Keratinocyte (primary cell): ENCODE measurements at regions not wholly inside any gene's neighbourhood (a gene's known extent, or its start where the extent isn't known, plus 50 kb on each side); places are given as distances from the start of the nearest gene placed in this dataset.

Source experiments
- DNase-seq: peaks from one replicate; pipeline ENCODE4 v3.0.0-alpha.2; 2011; ENCODE audit warnings: low read depth, missing footprints, low spot score
- FAIRE-seq: peaks from 2 replicates; lab custom pipeline; 2011; peaks lifted over from hg19 to GRCh38; lab: Jason Lieb, UNC
- H2AFZ ChIP-seq: 2 replicates; pipeline ENCODE4 v1.6.0; 2012; ENCODE audit warnings: low read length, control low read depth, inconsistent platforms; ENCODE audit not compliant: control insufficient read depth
- H3K27ac ChIP-seq: 2 replicates; pipeline ENCODE4 v1.5.1; 2011; ENCODE audit warnings: low read length; ENCODE audit not compliant: control insufficient read depth, insufficient read depth
- H3K27me3 ChIP-seq: 3 replicates; pipeline ENCODE4 v1.6.0; 2011; ENCODE audit warnings: low read length; ENCODE audit not compliant: control insufficient read depth, insufficient read depth; ENCODE audit errors: extremely low read depth
- H3K36me3 ChIP-seq, 2 experiments: 2 replicates in 1 of 2; 3 replicates in 1 of 2; pipeline ENCODE4 v1.5.1; 2011; ENCODE audit warnings: low read length in 2 of 2, mild to moderate bottlenecking in 1 of 2; ENCODE audit not compliant: control insufficient read depth in 2 of 2, insufficient read depth in 2 of 2; ENCODE audit errors: extremely low read depth in 1 of 2
- H3K4me1 ChIP-seq: 3 replicates; pipeline ENCODE4 v1.5.1; 2011; ENCODE audit warnings: low read length; ENCODE audit not compliant: control insufficient read depth, insufficient read depth; ENCODE audit errors: extremely low read depth
- H3K4me2 ChIP-seq: 3 replicates; pipeline ENCODE4 v1.6.0; 2011; ENCODE audit warnings: low read depth, low read length; ENCODE audit not compliant: control insufficient read depth, insufficient read depth; ENCODE audit errors: extremely low read depth
- H3K4me3 ChIP-seq, 3 experiments: fragments of 200-600 bp in 1 of 3; sonication (generic) in 1 of 3; 2 replicates in 2 of 3; 3 replicates in 1 of 3; pipeline ENCODE4 v1.5.1; 2011 to 2016; ENCODE audit warnings: low read length in 3 of 3, mild to moderate bottlenecking in 3 of 3, control low read depth in 2 of 3, inconsistent platforms in 1 of 3, low read depth in 1 of 3, mixed read lengths in 1 of 3, mixed run types in 1 of 3, moderate library complexity in 1 of 3; ENCODE audit not compliant: control insufficient read depth in 2 of 3, insufficient read depth in 2 of 3; ENCODE audit errors: extremely low read depth in 1 of 3
- H3K79me2 ChIP-seq: 2 replicates; pipeline ENCODE4 v1.6.0; 2012; ENCODE audit warnings: low read length; ENCODE audit not compliant: control insufficient read depth, insufficient read depth
- H3K9ac ChIP-seq: 3 replicates; pipeline ENCODE4 v1.6.0; 2011; ENCODE audit warnings: low read length; ENCODE audit not compliant: control insufficient read depth, insufficient read depth; ENCODE audit errors: extremely low read depth
- H3K9me1 ChIP-seq: 3 replicates; pipeline ENCODE4 v1.6.0; 2011; ENCODE audit warnings: low read length; ENCODE audit not compliant: control insufficient read depth, insufficient read depth; ENCODE audit errors: extremely low read depth
- H3K9me3 ChIP-seq: 2 replicates; pipeline ENCODE4 v1.5.1; 2012; ENCODE audit warnings: low read depth, low read length; ENCODE audit not compliant: control insufficient read depth
- H4K20me1 ChIP-seq: 3 replicates; pipeline ENCODE4 v1.6.0; 2011; ENCODE audit warnings: low read length; ENCODE audit not compliant: control insufficient read depth, insufficient read depth; ENCODE audit errors: extremely low read depth
- CTCF ChIP-seq, 3 experiments: IDR thresholded peaks in 1 of 3; conservative IDR thresholded peaks in 1 of 3; optimal IDR thresholded peaks in 1 of 3; 2 replicates in 2 of 3; 3 replicates in 1 of 3; pipeline versions ENCODE3 to v1.5.1; 2011; ENCODE audit warnings: low read length in 3 of 3, mild to moderate bottlenecking in 3 of 3, moderate library complexity in 2 of 3, control low read depth in 1 of 3, inconsistent platforms in 1 of 3; ENCODE audit not compliant: insufficient read depth in 2 of 3; ENCODE audit errors: extremely low read depth in 1 of 3
- EZH2 ChIP-seq: IDR thresholded peaks from one replicate; pipeline ENCODE4 v1.6.1; 2012; ENCODE audit warnings: inconsistent platforms, mild to moderate bottlenecking, low read length, moderate library complexity
- dilution Hi-C: fragments of 300-500 bp; cut with MboI; formaldehyde crosslinking; loops from one replicate; pipeline ENCODE4 v1.7.0; 2020; ENCODE audit warnings: low sequenced_read_pairs; ENCODE audit not compliant: extremely low pct_ligation_motif_present

GRCh38 chr1:67958472-67958871 lies 92.0 kb downstream of the DIRAS3 start:
- no peak overlapping the region for H3K9ac ChIP-seq
- no peaks in the 10 kb centered on the region for H3K27me3 ChIP-seq
- H3K9me3 ChIP-seq, result peaks cover 4% of the 10 kb centered on the region
- H2AFZ ChIP-seq, result no peak overlapping the region
- no peaks in the 10 kb centered on the region for H4K20me1 ChIP-seq
- no peaks in the 10 kb centered on the region for H3K4me1 ChIP-seq
- H3K4me3 ChIP-seq, result no peak overlapping the region
- no peaks in the 10 kb centered on the region for H3K9me1 ChIP-seq
- no peaks in the 10 kb centered on the region for H3K79me2 ChIP-seq
- no peak overlapping the region for H3K27ac ChIP-seq
- no peak for DNase-seq
- no peak overlapping the region for H3K4me2 ChIP-seq
- FAIRE-seq, result no peak
- dilution Hi-C loops, result no loop called here
- H3K36me3 ChIP-seq, result no peaks in the 10 kb centered on the region
- TF ChIP-seq CTCF (optimal IDR thresholded peaks at IDR 0.05 in 1 of 3, IDR thresholded peaks at IDR 0.05 in 1 of 3, conservative IDR thresholded peaks at IDR 0.05 in 1 of 3; ENCODE audit: extremely low read depth in 1 of 3, insufficient read depth in 2 of 3, low read length in 3 of 3) (no peak), EZH2 (no peak)

GRCh38 chr1:67957066-67957465 lies 93.4 kb downstream of the DIRAS3 start:
- dilution Hi-C loops, result no loop called here
- no peaks in the 10 kb centered on the region for H3K9me1 ChIP-seq
- H3K36me3 ChIP-seq, result no peaks in the 10 kb centered on the region

More at GRCh38 chr1:67957066-67957465, 93.4 kb downstream of the DIRAS3 start:
- H3K4me2 ChIP-seq, result no peak overlapping the region
- no peak overlapping the region for H2AFZ ChIP-seq
- H3K79me2 ChIP-seq, result no peaks in the 10 kb centered on the region
- H4K20me1 ChIP-seq, result no peaks in the 10 kb centered on the region
- TF ChIP-seq CTCF (optimal IDR thresholded peaks at IDR 0.05 in 1 of 3, IDR thresholded peaks at IDR 0.05 in 1 of 3, conservative IDR thresholded peaks at IDR 0.05 in 1 of 3; ENCODE audit: extremely low read depth in 1 of 3, insufficient read depth in 2 of 3, low read length in 3 of 3) (no peak), EZH2 (no peak)
- H3K9me3 ChIP-seq, result peaks cover 2% of the 10 kb centered on the region
- H3K27me3 ChIP-seq, result no peaks in the 10 kb centered on the region
- H3K27ac ChIP-seq, result no peak overlapping the region
- FAIRE-seq (no peak), DNase-seq (no peak)
- no peak overlapping the region for H3K4me3 ChIP-seq
- no peak overlapping the region for H3K9ac ChIP-seq
- no peaks in the 10 kb centered on the region for H3K4me1 ChIP-seq
